ENCODE measurements at regions not wholly inside any gene's neighbourhood (a gene's known extent, or its start where the extent isn't known, plus 50 kb on each side); places are given as distances from the start of the nearest gene placed in this dataset.

DNA sequence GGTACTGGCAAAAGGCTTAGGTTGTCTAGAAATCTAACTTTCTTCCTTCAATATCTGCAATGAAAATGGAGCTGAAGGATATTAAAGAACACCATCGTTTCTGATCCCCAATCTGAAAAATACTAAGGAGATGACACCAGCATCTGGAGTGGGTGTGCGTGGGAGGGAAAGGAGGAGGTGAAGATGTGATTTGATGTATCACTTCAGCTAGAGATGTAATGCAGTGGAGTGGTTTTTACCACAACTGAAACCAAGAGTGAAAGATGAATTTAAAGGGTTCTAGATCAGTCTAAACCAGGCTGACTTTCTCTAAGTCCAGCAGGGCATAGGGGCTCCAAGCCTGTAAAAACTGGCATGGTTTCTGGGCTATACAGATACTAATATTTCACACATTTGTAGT lies 148.4 kb downstream of the AKAP11 start:
- Histone ChIP-seq H3K4me1 (no peaks in the 10 kb centered on the region), H3K4me3 (no peak overlapping the region), H3K4me2 (no peak overlapping the region), H3K27ac (no peak overlapping the region), H3K9me3 (no peaks in the 10 kb centered on the region)
- POLR2A ChIA-PET: no interaction called here
- TF ChIP-seq CBX2 (IDR thresholded peaks at IDR 0.05; ENCODE audit: borderline replicate concordance, low read depth) (no peak), MAFK (IDR thresholded peaks at IDR 0.05; ENCODE audit: partially characterized antibody) (no peak), SMC3 (IDR thresholded peaks at IDR 0.05) (no peak), FOSB (CRISPR knock-in tag; IDR thresholded peaks at IDR 0.05) (no peak), CEBPB (IDR thresholded peaks at IDR 0.05) (no peak), RFX5 (IDR thresholded peaks at IDR 0.05) (no peak), CBX8 (IDR thresholded peaks at IDR 0.05) (no peak), ZSCAN20 (CRISPR knock-in tag; IDR thresholded peaks at IDR 0.05) (no peak), JUNB (IDR thresholded peaks at IDR 0.05) (no peak), BHLHE40 (IDR thresholded peaks at IDR 0.05; ENCODE audit: low read depth, low read length) (no peak)
- TF ChIP-seq, protein P1, sequence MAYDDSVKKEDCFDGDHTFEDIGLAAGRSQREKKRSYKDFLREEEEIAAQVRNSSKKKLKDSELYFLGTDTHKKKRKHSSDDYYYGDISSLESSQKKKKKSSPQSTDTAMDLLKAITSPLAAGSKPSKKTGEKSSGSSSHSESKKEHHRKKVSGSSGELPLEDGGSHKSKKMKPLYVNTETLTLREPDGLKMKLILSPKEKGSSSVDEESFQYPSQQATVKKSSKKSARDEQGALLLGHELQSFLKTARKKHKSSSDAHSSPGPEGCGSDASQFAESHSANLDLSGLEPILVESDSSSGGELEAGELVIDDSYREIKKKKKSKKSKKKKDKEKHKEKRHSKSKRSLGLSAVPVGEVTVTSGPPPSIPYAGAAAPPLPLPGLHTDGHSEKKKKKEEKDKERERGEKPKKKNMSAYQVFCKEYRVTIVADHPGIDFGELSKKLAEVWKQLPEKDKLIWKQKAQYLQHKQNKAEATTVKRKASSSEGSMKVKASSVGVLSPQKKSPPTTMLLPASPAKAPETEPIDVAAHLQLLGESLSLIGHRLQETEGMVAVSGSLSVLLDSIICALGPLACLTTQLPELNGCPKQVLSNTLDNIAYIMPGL (CRISPR knock-in tag; IDR thresholded peaks at IDR 0.05; ENCODE audit: borderline replicate concordance): no peak
- ATAC-seq (no peak), DNase-seq (ENCODE audit: low read depth in 1 of 2, low spot score in 1 of 2) (no peak), FAIRE-seq (no peak)
- CTCF ChIA-PET: no interaction called here
- 7% methylated on average over 2 of the region's 2 CpGs for WGBS (ENCODE audit: missing lambda C conversion rate)

GRCh38 chr13:42422681-42423080 lies 150.7 kb downstream of the AKAP11 start:
- DNase-seq (ENCODE audit: low read depth in 1 of 2, low spot score in 1 of 2) (no peak), FAIRE-seq (no peak), ATAC-seq (no peak)
- Histone ChIP-seq H3K4me2 (no peak overlapping the region), H3K27ac (no peak overlapping the region), H3K4me1 (no peaks in the 10 kb centered on the region), H3K4me3 (no peak overlapping the region), H3K9me3 (no peaks in the 10 kb centered on the region)
- ChIA-PET CTCF (no interaction called here), POLR2A (no interaction called here)
- no peak for TF ChIP-seq ZC3H11A (IDR thresholded peaks at IDR 0.05)
- no peak for TF ChIP-seq CEBPB (IDR thresholded peaks at IDR 0.05)
- no peak for TF ChIP-seq ZFP36 (IDR thresholded peaks at IDR 0.05; ENCODE audit: borderline replicate concordance, partially characterized antibody)
- TF ChIP-seq POLR2AphosphoS2 (conservative IDR thresholded peaks at IDR 0.05; ENCODE audit: low read length): no peak
- no peak for TF ChIP-seq EHF (CRISPR knock-in tag; IDR thresholded peaks at IDR 0.05)
- TF ChIP-seq, protein P2, sequence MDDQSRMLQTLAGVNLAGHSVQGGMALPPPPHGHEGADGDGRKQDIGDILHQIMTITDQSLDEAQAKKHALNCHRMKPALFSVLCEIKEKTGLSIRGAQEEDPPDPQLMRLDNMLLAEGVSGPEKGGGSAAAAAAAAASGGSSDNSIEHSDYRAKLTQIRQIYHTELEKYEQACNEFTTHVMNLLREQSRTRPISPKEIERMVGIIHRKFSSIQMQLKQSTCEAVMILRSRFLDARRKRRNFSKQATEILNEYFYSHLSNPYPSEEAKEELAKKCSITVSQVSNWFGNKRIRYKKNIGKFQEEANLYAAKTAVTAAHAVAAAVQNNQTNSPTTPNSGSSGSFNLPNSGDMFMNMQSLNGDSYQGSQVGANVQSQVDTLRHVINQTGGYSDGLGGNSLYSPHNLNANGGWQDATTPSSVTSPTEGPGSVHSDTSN (IDR thresholded peaks at IDR 0.05): no peak
- TF ChIP-seq GATA3 (IDR thresholded peaks at IDR 0.05; ENCODE audit: borderline replicate concordance): no peak
- TF ChIP-seq FOSL2 (IDR thresholded peaks at IDR 0.05): no peak
- TF ChIP-seq FOSL2 (CRISPR knock-in tag; IDR thresholded peaks at IDR 0.05): no peak
- TF ChIP-seq KDM5A (IDR thresholded peaks at IDR 0.05): no peak
- TF ChIP-seq, protein P1 (CRISPR knock-in tag; IDR thresholded peaks at IDR 0.05; ENCODE audit: borderline replicate concordance): no peak
- no peak for TF ChIP-seq EP300 (IDR thresholded peaks at IDR 0.05)
- TF ChIP-seq MAFK (IDR thresholded peaks at IDR 0.05; ENCODE audit: partially characterized antibody): no peak
- no peak for TF ChIP-seq JUN (IDR thresholded peaks at IDR 0.05)
- TF ChIP-seq HDAC2 (IDR thresholded peaks at IDR 0.05): no peak
- no peak for TF ChIP-seq RNF2 (IDR thresholded peaks at IDR 0.05; ENCODE audit: borderline replicate concordance, low read depth)
- no peak for TF ChIP-seq NFE2L2 (conservative IDR thresholded peaks at IDR 0.05; ENCODE audit: low read length)
- TF ChIP-seq, protein P3, sequence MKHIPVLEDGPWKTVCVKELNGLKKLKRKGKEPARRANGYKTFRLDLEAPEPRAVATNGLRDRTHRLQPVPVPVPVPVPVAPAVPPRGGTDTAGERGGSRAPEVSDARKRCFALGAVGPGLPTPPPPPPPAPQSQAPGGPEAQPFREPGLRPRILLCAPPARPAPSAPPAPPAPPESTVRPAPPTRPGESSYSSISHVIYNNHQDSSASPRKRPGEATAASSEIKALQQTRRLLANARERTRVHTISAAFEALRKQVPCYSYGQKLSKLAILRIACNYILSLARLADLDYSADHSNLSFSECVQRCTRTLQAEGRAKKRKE (CRISPR knock-in tag; IDR thresholded peaks at IDR 0.05; ENCODE audit: low read depth): no peak
- 17% methylated on average over 2 of the region's 2 CpGs for WGBS (ENCODE audit: missing lambda C conversion rate)
